ENCODE measurements at regions not wholly inside any gene's neighbourhood (a gene's known extent, or its start where the extent isn't known, plus 50 kb on each side); places are given as distances from the start of the nearest gene placed in this dataset.
"Not testable (repeated sequence)": the region's sequence is repeated elsewhere in the genome, so short reads cannot be mapped to it uniquely, and the experiment has no call there.

GRCh38 chr4:94155404-94155803 lies 52.3 kb upstream of the SMARCAD1 start:
- TF ChIP-seq, protein P1, sequence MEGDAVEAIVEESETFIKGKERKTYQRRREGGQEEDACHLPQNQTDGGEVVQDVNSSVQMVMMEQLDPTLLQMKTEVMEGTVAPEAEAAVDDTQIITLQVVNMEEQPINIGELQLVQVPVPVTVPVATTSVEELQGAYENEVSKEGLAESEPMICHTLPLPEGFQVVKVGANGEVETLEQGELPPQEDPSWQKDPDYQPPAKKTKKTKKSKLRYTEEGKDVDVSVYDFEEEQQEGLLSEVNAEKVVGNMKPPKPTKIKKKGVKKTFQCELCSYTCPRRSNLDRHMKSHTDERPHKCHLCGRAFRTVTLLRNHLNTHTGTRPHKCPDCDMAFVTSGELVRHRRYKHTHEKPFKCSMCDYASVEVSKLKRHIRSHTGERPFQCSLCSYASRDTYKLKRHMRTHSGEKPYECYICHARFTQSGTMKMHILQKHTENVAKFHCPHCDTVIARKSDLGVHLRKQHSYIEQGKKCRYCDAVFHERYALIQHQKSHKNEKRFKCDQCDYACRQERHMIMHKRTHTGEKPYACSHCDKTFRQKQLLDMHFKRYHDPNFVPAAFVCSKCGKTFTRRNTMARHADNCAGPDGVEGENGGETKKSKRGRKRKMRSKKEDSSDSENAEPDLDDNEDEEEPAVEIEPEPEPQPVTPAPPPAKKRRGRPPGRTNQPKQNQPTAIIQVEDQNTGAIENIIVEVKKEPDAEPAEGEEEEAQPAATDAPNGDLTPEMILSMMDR (IDR thresholded peaks at IDR 0.05), result not testable (repeated sequence)
- TF ChIP-seq EP300 (IDR thresholded peaks at IDR 0.05; ENCODE audit: low read depth); POLR2A (IDR thresholded peaks at IDR 0.05): not testable (repeated sequence)

Measured in transverse colon (tissue), 3 donors.